Stimulated activated CD4-positive, alpha-beta T cell treated with anti-CD3 and anti-CD28 coated beads, Interleukin-1b, Interleukin-23, amount 100 ng/mL, for 24 hours (primary cell): ENCODE measurements at regions not wholly inside any gene's neighbourhood (a gene's known extent, or its start where the extent isn't known, plus 50 kb on each side); places are given as distances from the start of the nearest gene placed in this dataset.

Experiments used
- DNase-seq, 4 experiments: peaks; one replicate each; pipeline ENCODE4 v3.0.0-alpha.2; 2020; ENCODE audit warnings: low read depth in 4 of 4, low spot score in 1 of 4

- no peak for DNase-seq
These were observed 57.2 kb upstream of the GATA6 start for GRCh38 chr18:22112215-22112614.

- DNase-seq, result no peak
These were observed 56.1 kb upstream of the GATA6 start for GRCh38 chr18:22113144-22113844.

GRCh38 chr18:22114526-22115321 lies 54.7 kb upstream of the GATA6 start:
- no peak for DNase-seq

- no peak for DNase-seq
These were observed 53.8 kb upstream of the GATA6 start for GRCh38 chr18:22115573-22115972.
